GM20000 (cell line): ENCODE measurements at regions not wholly inside any gene's neighbourhood (a gene's known extent, or its start where the extent isn't known, plus 50 kb on each side); places are given as distances from the start of the nearest gene placed in this dataset.

ENCODE experiments used
- DNase-seq: peaks from one replicate; pipeline ENCODE4 v3.0.0; 2012; ENCODE audit warnings: low spot score
- TF ChIP-seq, protein P1 (sequence below): IDR thresholded peaks from 2 replicates; pipeline ENCODE4 v1.5.1; 2012; ENCODE audit warnings: mild to moderate bottlenecking, control low read depth; ENCODE audit errors: extremely low read depth, missing control alignments

DNA sequence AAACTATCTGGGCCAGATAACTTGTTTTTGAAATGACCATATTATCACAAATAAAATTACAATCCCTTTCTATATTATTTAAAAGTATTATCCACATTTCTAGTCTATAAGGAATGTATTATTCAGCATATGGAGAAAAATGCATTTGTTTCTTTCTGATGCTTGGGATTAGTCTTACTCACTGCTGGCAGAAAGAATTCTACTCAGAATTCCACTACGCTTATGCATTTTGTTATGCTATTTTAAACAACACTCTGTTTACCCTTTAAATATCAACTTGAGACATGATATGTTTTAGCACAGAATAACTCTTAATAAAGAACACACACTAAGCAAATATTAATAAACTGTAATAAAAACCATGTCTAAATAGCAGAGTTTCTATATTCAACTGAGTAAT, 77.6 kb upstream of the ANO3 start:
- DNase-seq: no peak

DNA sequence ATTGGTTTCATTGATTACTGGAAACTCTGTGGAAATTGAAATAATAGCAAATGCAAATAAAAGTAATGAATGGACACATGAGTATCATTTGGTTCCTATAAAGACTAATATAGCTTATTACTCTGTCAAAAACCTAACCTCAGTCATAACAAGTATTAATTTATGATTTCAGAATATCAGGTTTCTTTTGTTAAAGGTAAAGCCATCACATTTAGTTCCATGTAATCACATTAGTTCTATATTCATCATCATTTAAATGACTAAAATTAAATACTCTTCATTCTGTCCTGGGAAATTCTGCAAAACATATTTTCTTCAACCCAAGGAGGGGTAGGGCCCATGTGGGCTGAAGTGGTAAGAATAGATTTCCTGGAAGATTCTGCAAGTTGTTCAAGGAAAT, 68.2 kb upstream of the ANO3 start:
- no peak for DNase-seq
- TF ChIP-seq, protein P1, sequence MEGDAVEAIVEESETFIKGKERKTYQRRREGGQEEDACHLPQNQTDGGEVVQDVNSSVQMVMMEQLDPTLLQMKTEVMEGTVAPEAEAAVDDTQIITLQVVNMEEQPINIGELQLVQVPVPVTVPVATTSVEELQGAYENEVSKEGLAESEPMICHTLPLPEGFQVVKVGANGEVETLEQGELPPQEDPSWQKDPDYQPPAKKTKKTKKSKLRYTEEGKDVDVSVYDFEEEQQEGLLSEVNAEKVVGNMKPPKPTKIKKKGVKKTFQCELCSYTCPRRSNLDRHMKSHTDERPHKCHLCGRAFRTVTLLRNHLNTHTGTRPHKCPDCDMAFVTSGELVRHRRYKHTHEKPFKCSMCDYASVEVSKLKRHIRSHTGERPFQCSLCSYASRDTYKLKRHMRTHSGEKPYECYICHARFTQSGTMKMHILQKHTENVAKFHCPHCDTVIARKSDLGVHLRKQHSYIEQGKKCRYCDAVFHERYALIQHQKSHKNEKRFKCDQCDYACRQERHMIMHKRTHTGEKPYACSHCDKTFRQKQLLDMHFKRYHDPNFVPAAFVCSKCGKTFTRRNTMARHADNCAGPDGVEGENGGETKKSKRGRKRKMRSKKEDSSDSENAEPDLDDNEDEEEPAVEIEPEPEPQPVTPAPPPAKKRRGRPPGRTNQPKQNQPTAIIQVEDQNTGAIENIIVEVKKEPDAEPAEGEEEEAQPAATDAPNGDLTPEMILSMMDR: no peak

More for the DNA sequence above, 77.6 kb upstream of the ANO3 start:
- TF ChIP-seq, protein P1: no peak

DNA sequence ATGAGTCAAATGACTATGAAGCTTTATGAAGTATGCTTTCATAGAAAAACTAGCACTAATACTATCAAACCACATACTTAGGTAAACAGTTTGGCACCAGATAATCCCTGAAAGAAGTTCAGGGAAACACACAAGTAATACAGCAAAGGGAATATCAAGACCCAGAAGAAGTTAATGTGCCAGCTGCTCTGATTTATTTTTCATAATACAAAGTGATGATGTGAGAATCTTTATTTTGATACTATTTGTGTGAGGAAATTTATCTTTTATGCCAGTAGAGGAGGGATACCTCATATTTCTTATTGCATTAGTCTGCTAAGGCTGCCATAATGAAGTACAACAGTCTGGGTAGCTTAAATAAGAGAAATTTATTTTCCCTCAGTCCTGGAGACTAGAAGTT, 67.7 kb upstream of the ANO3 start:
- no peak for DNase-seq
- TF ChIP-seq, protein P1: no peak

DNA sequence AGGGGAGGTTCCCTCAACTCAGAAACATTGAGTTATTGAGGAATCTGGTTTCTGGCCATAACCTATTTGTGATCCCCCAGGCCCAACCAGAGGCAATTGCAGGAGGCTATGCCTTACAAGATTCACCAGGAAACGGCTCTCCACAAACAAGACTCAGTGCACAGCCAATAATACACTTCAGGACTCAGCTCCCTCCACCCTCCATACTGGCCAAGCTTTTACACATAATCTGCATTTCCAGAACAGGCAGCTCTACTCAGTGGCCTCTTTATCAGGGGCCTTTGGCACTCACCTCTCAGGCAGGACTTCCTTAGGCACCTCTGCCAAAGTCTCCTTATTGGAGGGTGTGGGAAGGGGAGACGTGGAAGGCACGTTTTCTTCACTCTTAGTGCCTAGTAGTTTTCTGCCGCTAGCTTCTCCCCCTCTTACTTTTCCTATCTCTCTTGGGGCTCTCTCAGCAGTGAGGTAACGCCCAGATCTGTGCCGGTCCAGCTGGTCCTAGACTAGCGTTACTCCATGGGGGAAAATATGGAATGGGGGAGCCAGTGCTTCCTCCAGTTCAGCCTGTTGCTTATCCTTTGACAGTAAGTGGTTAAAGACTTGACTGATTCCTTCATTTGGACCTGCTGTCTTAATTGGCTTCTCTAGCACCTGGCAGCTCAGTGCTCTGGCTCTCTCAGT, 62.8 kb upstream of the ANO3 start:
- TF ChIP-seq, protein P1: no peak

DNA sequence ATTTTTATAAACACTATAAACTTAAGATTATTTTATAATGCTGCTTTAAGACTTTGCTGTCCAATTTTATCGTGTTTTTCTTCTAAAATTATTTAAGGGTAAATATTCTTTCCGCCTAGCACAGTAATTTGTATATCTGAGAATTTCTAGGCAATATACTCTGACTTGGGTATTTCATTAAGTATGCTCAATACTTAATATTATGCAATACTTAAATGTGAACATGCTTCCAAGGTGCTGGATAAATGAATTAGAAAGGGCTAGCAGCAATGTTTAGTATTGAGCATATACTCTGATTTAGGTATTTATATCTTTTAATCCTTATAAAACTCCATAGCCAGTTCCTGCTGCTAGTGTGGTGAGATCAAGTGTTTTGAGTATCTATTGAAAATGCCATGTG, 60.3 kb upstream of the ANO3 start:
- no peak for DNase-seq
- TF ChIP-seq, protein P1: no peak

More for the DNA sequence above, 62.8 kb upstream of the ANO3 start:
- DNase-seq: no peak

DNA sequence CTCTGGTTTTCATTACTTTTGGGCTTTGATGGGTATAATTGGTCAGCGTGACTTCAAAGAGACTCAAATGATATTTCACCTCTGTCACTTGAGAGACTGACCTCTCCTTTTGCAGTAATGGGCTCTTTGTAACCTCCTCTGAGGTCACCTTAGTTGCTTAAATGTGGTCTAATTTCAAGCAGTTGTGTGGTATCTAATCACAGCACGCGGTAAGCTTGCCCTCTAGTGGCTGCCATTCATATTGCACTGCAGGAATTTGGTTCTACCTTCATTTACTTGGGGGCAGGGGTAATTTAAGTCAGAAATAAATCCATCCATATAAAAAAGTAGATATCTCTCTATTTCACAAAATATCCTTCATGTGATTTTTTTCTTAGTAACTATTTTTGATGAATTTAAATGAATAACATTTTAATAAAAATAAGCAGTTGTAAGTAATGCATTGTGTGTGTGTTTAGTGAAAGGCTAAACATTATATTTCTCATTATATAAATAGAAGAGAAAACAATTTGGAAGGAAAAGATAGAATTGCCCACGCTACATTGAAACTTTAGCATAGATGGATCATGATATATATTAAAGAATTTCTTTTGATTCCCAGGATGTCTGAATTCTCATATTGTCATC, 55.0 kb upstream of the ANO3 start:
- peak; percentile 25 for DNase-seq

DNA sequence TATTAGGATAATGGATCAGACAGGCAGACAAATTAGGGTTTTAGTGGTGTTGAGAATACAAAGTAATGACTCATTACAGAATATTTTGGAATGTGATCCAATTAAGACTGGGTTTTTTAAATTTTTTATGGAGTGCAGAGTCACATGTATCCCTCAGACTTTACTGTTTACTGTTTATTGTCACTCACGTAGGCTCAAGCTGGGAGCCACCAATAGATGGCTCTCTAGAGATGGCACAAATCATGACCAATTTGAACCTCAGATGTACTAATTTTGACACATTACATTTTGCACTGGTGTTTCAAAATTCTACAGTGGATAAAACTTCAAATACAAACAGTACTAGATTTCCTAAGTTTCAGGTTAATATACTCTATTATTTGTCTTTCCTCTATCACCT, 53.6 kb upstream of the ANO3 start:
- TF ChIP-seq, protein P1: no peak
- no peak for DNase-seq

More for the DNA sequence above, 55.0 kb upstream of the ANO3 start:
- TF ChIP-seq, protein P1: peak; percentile 96
